HTR-8/SVneo (cell line): ENCODE measurements at regions not wholly inside any gene's neighbourhood (a gene's known extent, or its start where the extent isn't known, plus 50 kb on each side); places are given as distances from the start of the nearest gene placed in this dataset.
"Not testable (repeated sequence)": the region's sequence is repeated elsewhere in the genome, so short reads cannot be mapped to it uniquely, and the experiment has no call there.

Experiments
- DNase-seq: peaks from one replicate; pipeline ENCODE4 v3.0.0; 2011; ENCODE audit warnings: low spot score, mixed read lengths; ENCODE audit not compliant: insufficient read length
- FAIRE-seq: peaks from 2 replicates; lab custom pipeline; 2011; peaks lifted over from hg19 to GRCh38; lab: Jason Lieb, UNC

DNA sequence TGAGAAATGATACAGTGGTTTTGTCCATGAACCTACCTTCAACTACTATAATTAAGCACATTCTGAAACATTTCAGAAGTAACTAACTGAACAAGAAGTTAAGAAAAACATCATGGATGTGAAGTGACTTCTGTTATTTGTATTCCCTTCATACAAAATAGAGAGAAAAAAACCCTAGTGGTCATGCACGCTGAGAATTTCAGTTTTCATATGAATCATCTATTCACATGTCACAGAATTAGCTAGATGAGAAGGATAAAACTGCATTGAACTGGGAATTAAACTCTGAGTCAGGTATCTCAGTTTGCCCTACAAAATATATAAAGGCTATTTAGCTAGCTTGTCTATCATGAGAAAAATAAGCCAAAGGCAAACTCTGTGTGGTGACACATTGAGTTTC is 451.8 kb upstream of the FTMT start:
- no peak for FAIRE-seq
- DNase-seq, result no peak

DNA sequence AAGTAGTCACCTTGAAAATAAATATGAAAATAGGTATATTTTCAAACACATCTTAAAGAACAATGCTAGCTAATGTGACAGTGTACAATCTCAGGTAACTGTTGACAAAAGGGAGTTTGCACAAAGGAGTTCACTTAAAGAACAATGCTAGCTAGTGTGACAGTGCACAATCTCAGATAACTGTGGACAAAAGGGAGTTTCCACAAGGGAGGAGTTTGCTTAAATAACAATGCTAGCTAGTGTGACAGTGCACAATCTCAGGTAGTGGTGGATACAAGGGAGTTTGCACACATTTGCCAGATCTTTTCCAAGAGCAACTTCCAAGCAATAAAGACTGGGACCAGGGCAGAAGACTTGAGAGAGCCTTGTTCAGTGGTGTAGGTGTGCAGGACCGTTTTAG is 442.9 kb upstream of the FTMT start:
- DNase-seq (no peak), FAIRE-seq (no peak)

DNA sequence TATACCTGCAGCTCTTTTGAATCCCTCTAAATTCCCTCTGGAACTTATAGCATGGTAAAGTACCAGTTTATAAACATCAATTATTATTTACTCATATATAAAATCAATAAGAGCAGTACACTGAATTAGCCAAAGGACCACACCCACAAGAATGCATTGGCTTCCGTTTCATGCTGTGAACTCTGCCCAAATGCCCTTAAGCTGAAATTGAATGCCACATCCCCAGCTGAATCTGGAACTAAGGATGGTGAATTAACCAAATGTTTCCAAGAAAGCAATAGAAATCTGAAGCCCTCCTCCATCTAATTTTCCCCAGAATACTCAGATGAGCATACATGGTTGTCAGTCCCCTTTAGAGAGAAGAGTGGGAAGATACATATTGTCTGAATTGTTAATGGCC is 436.4 kb upstream of the FTMT start:
- FAIRE-seq (no peak), DNase-seq (no peak)

GRCh38 chr5:121421646-121422045 is 430.0 kb upstream of the FTMT start:
- no peak for FAIRE-seq
- no peak for DNase-seq

GRCh38 chr5:121424976-121425375 is 426.7 kb upstream of the FTMT start:
- no peak for DNase-seq
- no peak for FAIRE-seq

DNA sequence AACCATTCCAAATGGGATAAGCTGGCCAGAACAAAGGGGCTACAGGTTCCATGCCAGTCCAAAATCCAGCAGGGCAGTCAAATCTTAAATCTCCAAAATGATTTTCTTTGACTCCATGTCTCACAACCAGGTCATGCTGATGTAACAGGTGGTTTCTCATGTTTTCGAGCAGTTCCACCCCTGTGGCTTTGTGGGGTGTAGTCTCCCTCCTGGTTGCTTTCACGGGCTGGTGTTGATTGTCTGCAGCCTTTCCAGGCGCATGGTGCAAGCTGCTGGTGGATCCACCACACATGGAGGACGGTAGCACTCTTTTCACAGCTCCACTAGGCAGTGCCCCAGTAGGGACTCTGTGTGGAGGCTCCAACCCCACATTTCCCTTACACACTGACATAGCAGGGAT is 425.5 kb upstream of the FTMT start:
- DNase-seq (no peak), FAIRE-seq (no peak)

GRCh38 chr5:121429761-121430160 is 421.9 kb upstream of the FTMT start:
- FAIRE-seq (no peak), DNase-seq (no peak)

DNA sequence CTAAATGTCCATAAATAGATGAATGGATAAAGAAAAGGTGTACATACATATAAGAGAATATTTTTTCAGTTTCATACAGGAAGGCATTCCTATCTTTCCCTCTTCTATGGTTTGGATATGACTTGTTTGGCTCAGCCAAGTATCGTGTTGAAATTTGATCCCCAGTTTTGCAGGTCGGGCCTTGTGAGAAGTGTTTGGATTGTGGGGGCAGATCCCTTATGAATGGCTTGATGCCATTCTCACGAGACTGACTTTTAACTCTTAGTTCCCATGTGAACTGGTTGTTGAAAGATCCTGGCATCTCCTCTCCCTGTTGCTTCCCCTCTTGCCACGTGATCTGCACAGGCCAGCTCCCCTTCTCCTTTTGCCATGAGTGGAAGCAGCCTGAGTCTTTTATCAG is 421.1 kb upstream of the FTMT start:
- FAIRE-seq, result no peak
- DNase-seq, result no peak

GRCh38 chr5:121445511-121445910 is 406.2 kb upstream of the FTMT start:
- no peak for FAIRE-seq
- DNase-seq, result no peak

DNA sequence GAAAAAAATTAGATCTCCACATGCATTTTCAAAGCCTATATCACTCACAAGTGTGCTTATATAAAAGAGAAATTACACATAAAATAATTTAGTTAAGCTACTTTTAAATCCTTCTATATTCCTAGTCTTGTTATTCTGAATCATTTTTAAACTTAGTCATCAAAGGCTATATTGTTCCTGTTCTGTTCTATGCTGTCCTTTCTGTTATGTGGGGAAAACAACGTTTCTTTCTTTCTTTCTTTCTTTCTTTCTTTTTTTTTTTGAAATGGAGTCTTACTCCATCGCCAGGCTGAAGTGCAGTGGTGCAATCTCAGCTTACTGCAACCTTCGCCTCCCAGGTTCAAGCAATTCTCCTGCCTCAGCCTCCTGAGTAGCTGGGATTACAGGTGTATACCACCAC is 389.2 kb upstream of the FTMT start:
- FAIRE-seq, result no peak

GRCh38 chr5:121471222-121471621 is 380.5 kb upstream of the FTMT start:
- not testable (repeated sequence) for DNase-seq, FAIRE-seq

More for the DNA sequence above, 389.2 kb upstream of the FTMT start:
- DNase-seq, result no peak

DNA sequence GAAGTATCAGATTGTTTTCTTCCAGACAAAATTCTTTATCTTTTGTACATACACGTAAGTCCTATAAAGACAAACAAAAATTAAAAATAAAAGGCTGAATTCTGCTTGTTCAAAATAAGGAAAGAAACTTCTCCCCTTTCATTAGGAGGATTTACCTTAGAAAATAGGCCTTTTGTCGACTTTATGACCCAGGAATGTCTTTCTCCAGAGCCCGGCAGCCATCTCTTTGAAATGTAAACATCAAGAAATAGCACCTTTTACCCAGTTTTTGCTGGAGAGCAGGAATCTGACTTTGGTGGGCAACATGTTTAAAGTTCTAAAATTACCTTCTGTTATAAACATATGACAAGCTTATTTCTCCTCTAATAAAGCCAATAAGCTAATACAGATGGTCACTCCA is 373.0 kb upstream of the FTMT start:
- FAIRE-seq, result no peak
- DNase-seq, result no peak

DNA sequence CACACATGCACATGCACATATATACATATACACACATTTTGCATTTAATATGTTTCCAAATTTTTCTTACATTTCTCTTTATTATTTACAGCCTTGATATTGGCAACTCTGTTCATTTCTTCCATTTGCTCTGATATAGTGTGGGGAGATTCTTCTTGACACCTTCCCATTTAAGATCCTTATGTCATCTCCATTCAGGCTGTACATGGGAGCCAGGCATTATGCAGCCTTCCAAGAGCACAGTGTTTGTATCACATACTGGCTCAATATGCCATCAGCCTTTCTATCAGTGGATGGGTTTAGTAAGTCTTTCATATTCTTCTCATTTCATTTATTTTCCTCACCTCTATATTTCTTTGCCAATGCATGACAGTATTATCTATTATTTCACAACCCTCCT is 372.3 kb upstream of the FTMT start:
- no peak for FAIRE-seq
- no peak for DNase-seq

GRCh38 chr5:121485281-121485680 is 366.4 kb upstream of the FTMT start:
- no peak for FAIRE-seq

DNA sequence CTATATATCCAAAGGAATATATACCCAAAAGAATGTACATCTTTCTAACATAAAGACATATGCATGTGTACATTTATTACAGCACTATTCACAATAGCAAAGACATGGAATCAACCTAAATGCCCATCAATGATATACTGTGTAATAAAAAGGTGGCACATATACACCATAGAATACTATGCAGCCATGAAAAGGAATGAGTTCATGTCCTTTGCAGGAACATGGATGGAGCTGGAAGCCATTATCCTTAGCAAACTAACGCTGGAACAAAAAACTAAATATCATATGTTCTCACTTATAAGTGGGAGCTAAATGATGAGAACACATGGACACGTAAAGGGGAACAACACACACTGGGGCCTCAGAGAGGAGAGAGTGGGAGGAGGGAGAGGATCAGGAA is 365.7 kb upstream of the FTMT start:
- not testable (repeated sequence) for DNase-seq, FAIRE-seq

More at GRCh38 chr5:121485281-121485680, 366.4 kb upstream of the FTMT start:
- no peak for DNase-seq

DNA sequence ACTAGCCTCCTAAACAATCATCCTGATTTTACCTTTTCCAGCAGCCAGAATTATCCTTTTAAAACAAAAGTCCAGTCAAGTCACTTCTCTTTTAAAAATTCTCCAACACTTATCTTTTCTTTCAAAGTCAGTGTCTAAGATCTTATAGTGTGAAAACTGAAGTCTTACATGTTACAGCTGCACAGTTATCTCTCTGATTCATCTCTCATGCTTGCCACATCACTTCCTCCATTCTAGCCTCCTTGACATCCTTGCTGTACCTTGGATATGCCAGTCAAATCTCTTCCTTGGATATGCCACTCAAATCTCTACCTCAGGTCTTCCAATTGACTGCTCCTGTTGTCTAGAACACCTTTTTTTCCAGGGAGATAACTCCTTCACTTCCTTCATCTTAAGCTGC is 361.7 kb upstream of the FTMT start:
- FAIRE-seq (no peak), DNase-seq (no peak)

DNA sequence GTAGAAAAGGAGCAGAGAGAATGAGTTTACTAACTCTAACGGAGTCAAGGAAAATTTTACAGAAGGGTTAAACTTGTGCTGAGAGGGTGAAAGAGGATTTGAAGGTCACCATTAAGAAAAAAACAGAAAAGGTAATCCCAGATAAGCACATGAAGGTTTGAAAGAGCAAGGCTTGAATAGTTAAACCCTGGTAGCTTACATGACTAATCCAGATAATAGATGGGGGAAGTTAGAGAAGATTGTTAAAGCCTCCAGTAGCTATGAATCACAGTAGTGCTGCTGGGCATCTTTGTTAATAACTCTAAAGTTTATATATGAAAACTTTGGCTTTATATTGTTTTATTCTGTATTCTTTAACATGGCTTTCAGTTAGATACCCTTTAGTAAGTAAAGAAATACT is 354.5 kb upstream of the FTMT start:
- no peak for DNase-seq
- FAIRE-seq, result no peak

- DNase-seq, result no peak
- no peak for FAIRE-seq
Observed at GRCh38 chr5:121500310-121500709, 351.4 kb upstream of the FTMT start.

GRCh38 chr5:121503111-121503840 is 348.4 kb upstream of the FTMT start:
- no peak for DNase-seq
- FAIRE-seq, result no peak

DNA sequence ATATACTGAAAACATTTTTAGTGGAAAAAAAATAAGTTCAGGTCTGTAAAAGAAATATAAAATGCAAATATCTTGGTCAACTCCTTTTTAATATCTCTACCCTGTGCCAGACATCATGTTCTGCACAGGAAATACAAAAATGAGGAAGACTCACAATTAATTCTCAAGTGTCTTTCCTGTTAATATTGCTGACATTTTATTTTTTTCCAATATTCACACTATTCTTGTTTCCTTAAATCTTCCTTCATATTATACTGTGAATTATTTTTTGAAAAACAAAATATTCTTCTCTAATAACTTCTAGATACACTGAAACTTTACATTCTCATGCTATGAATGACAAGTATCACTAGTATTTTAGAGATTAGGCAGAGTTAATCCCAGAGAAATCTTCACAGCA is 334.7 kb upstream of the FTMT start:
- no peak for FAIRE-seq
- no peak for DNase-seq

DNA sequence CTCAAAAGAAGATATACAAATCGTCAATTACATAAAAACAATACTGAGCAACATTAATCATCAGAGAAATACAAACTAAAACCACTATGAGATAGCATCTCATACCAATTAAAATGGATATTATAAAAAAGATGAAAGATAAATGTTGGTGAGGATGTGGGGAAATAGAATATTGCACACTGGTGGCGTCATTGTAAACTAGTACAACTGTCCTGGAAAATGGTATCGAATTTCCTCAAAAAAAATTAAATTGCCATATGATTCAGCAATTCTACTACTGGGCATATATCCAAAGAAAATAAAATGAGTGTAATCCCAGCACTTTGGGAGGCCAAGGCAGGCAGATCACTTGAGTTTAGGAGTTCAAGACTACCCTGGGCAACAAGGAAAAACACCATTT is 326.0 kb upstream of the FTMT start:
- no peak for DNase-seq
- FAIRE-seq, result no peak

DNA sequence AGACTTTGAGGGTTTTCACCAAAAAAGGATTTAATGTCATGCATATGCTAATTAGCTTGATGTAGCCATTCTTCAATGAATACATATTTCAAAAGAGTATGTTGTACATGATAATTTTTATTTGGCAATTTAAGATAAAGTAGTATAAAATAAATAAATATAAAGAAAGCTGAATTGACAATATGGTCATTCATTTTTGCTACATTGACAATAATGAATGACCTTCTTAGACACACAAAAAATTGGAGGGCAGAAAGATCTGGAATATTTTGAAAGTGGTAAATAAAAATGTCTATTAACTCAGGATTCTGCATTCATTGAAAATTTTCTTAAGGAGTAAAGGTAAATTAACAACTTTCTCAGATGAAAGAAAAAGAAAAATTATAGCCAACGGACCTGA is 324.8 kb upstream of the FTMT start:
- no peak for DNase-seq
- FAIRE-seq, result no peak
